ENCODE measurements at regions not wholly inside any gene's neighbourhood (a gene's known extent, or its start where the extent isn't known, plus 50 kb on each side); places are given as distances from the start of the nearest gene placed in this dataset.

DNA sequence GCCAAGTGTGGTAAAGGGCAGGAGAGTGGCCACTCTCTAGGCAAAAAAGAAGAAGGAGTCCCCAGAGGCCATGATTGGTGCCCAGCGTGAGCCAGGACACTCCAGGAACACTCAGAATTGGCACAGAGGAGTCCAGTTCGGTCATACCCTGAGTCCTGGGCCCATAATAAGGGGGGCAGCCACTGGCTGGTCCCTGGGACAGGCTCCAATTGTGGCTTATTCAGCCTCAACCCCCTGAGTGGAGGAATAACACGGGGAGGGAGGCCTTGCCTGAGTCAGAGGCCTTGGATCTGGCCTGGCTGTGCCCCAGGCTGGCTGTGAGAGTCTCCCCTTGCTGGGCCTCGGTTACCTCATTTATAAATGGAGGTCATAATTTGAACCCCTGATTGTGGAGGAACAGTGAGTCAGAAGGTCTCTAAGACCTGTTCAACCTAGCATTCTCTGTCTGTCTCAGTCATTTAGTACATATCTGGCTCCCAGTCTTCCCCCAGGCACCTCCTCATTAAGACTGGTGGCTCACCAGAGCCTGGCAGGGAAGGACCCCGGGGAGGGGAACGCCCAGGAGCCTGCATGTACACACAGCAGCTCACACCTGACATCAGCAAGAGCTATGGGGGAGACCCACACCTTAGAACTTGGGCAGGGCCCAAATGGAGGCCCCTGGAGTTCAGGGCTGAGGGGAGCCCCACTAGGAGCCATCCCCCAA, 95.9 kb upstream of the ATP2B2 start:
- TF ChIP-seq REST (IDR thresholded peaks at IDR 0.05) (no peak), E2F6 (IDR thresholded peaks at IDR 0.05; ENCODE audit: borderline replicate concordance, low read depth) (no peak), CHD4 (IDR thresholded peaks at IDR 0.05; ENCODE audit: borderline replicate concordance) (no peak), POLR2A (IDR thresholded peaks at IDR 0.05; ENCODE audit: low read length) (no peak), RCOR1 (IDR thresholded peaks at IDR 0.05; ENCODE audit: low read depth, low read length) (no peak), SMC3 (IDR thresholded peaks at IDR 0.05) (no peak), HOXB5 (CRISPR knock-in tag; IDR thresholded peaks at IDR 0.05) (no peak), EP300 (IDR thresholded peaks at IDR 0.05) (no peak), RNF2 (IDR thresholded peaks at IDR 0.05; ENCODE audit: borderline replicate concordance, low read depth) (no peak), EHMT2 (IDR thresholded peaks at IDR 0.05; ENCODE audit: low read depth) (no peak), MAFK (IDR thresholded peaks at IDR 0.05; ENCODE audit: partially characterized antibody) (no peak), NFE2L2 (conservative IDR thresholded peaks at IDR 0.05; ENCODE audit: low read length) (no peak)
- TF ChIP-seq, protein P1, sequence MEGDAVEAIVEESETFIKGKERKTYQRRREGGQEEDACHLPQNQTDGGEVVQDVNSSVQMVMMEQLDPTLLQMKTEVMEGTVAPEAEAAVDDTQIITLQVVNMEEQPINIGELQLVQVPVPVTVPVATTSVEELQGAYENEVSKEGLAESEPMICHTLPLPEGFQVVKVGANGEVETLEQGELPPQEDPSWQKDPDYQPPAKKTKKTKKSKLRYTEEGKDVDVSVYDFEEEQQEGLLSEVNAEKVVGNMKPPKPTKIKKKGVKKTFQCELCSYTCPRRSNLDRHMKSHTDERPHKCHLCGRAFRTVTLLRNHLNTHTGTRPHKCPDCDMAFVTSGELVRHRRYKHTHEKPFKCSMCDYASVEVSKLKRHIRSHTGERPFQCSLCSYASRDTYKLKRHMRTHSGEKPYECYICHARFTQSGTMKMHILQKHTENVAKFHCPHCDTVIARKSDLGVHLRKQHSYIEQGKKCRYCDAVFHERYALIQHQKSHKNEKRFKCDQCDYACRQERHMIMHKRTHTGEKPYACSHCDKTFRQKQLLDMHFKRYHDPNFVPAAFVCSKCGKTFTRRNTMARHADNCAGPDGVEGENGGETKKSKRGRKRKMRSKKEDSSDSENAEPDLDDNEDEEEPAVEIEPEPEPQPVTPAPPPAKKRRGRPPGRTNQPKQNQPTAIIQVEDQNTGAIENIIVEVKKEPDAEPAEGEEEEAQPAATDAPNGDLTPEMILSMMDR (IDR thresholded peaks at IDR 0.05), result no peak
